ENCODE measurements at regions not wholly inside any gene's neighbourhood (a gene's known extent, or its start where the extent isn't known, plus 50 kb on each side); places are given as distances from the start of the nearest gene placed in this dataset.

DNA sequence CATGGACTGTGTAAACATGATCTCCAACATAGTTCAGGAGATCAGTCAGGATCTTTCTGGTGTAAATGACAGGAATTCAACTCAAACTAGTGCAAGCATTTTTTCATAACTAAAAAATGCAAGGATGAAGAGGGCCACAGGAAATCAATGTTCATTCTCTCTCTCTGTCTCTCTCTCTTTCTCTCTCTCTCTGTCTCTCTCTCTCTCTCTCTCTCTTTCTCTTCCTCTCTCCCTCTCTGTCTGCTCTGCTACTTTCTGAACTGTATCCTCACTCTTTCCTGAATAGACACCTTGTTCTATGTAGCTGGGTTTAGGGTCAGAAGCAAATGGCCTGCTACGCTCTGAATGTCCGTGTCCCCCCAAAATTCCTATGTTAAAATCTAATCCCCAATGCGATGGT, 240.9 kb upstream of the UBE2E2 start:
- Mint-ChIP-seq H3K4me1 (peaks cover 0 to 3% (median 0%) of the 10 kb centered on the region in 4 donors), H3K27ac (no peak overlapping the region), H3K9me3 (peaks cover 0 to 5% (median 0%) of the 10 kb centered on the region in 8 donors), H3K27me3 (no peaks in the 10 kb centered on the region), H3K36me3 (no peaks in the 10 kb centered on the region), H3K4me3 (no peak overlapping the region)
- H3K36me3 ChIP-seq (ENCODE audit: insufficient read depth, low read length), result no peaks in the 10 kb centered on the region
- no peak overlapping the region for H3K27ac ChIP-seq (ENCODE audit: low read depth, low read length)
- CTCF ChIA-PET (ENCODE audit: partially characterized antibody), result no interaction called here
- DNase-seq, result no peak
- H3K9me3 ChIP-seq (ENCODE audit: control insufficient read depth in 1 of 2, low read length in 2 of 2), result no peaks in the 10 kb centered on the region
- intact Hi-C loops (cut with micrococcal nuclease), result no loop called here
- H3K27me3 ChIP-seq (ENCODE audit: insufficient read depth, low read length), result no peaks in the 10 kb centered on the region
- no peaks in the 10 kb centered on the region for H3K4me1 ChIP-seq (ENCODE audit: insufficient read depth, low read length)
- H3K4me3 ChIP-seq (ENCODE audit: low read length in 2 of 2), result no peak overlapping the region
- POLR2A ChIA-PET (ENCODE audit: partially characterized antibody), result no interaction called here

- Mint-ChIP-seq H3K4me3 (no peak overlapping the region), H3K9me3 (peaks cover 0 to 5% (median under 1%) of the 10 kb centered on the region in 8 donors), H3K36me3 (no peaks in the 10 kb centered on the region), H3K27me3 (no peaks in the 10 kb centered on the region), H3K27ac (no peak overlapping the region), H3K4me1 (peaks cover 0 to 3% (median 0%) of the 10 kb centered on the region in 4 donors)
- ChIA-PET CTCF (ENCODE audit: partially characterized antibody) (no interaction called here), POLR2A (ENCODE audit: partially characterized antibody) (no interaction called here)
- no peak overlapping the region for H3K4me3 ChIP-seq (ENCODE audit: low read length in 2 of 2)
- no peak for DNase-seq
- H3K9me3 ChIP-seq (ENCODE audit: control insufficient read depth in 1 of 2, low read length in 2 of 2), result no peaks in the 10 kb centered on the region
- no peaks in the 10 kb centered on the region for H3K27me3 ChIP-seq (ENCODE audit: insufficient read depth, low read length)
- no peaks in the 10 kb centered on the region for H3K36me3 ChIP-seq (ENCODE audit: insufficient read depth, low read length)
- H3K27ac ChIP-seq (ENCODE audit: low read depth, low read length), result no peak overlapping the region
- H3K4me1 ChIP-seq (ENCODE audit: insufficient read depth, low read length), result no peaks in the 10 kb centered on the region
- intact Hi-C loops (cut with micrococcal nuclease), result no loop called here
These were observed 236.8 kb upstream of the UBE2E2 start for GRCh38 chr3:22966349-22966748.

DNA sequence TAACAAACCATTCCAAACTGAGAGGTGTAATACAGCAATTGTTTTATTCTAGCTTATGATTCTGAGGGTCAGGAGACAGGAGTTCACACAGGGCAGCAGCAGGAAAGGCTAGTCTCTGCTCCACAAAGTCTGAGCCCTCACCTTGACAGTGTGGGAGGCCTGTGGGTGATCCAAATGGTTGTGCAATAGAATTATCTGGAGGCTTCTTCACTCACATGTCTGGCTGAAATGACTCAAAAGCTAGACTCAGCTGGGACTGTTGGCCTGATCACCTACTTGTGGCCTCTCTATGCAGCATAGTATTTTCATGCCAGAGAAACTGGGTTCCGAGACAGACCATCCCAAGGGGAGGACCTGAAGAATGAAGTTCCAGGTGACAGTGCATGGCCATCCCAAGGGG, 233.9 kb upstream of the UBE2E2 start:
- Mint-ChIP-seq H3K9me3 (peaks cover 0 to 2% (median 2%) of the 10 kb centered on the region in 8 donors), H3K27me3 (no peaks in the 10 kb centered on the region), H3K4me3 (no peak overlapping the region), H3K27ac (no peak overlapping the region), H3K4me1 (peaks cover 0 to 3% (median 0%) of the 10 kb centered on the region in 4 donors), H3K36me3 (no peaks in the 10 kb centered on the region)
- no peak for DNase-seq
- intact Hi-C loops (cut with micrococcal nuclease), result no loop called here
- no peaks in the 10 kb centered on the region for H3K36me3 ChIP-seq (ENCODE audit: insufficient read depth, low read length)
- POLR2A ChIA-PET (ENCODE audit: partially characterized antibody), result no interaction called here
- H3K27me3 ChIP-seq (ENCODE audit: insufficient read depth, low read length), result no peaks in the 10 kb centered on the region
- CTCF ChIA-PET (ENCODE audit: partially characterized antibody), result no interaction called here
- no peaks in the 10 kb centered on the region for H3K9me3 ChIP-seq (ENCODE audit: control insufficient read depth in 1 of 2, low read length in 2 of 2)
- no peak overlapping the region for H3K4me3 ChIP-seq (ENCODE audit: low read length in 2 of 2)
- no peak overlapping the region for H3K27ac ChIP-seq (ENCODE audit: low read depth, low read length)
- no peaks in the 10 kb centered on the region for H3K4me1 ChIP-seq (ENCODE audit: insufficient read depth, low read length)

GRCh38 chr3:22971497-22971896, 231.6 kb upstream of the UBE2E2 start:
- Mint-ChIP-seq H3K4me3 (no peak overlapping the region), H3K36me3 (no peaks in the 10 kb centered on the region), H3K9me3 (peaks cover 0 to 2% (median 2%) of the 10 kb centered on the region in 8 donors), H3K4me1 (no peaks in the 10 kb centered on the region), H3K27ac (no peak overlapping the region), H3K27me3 (no peaks in the 10 kb centered on the region)
- DNase-seq, result no peak
- H3K4me3 ChIP-seq (ENCODE audit: low read length in 2 of 2), result no peak overlapping the region
- H3K27me3 ChIP-seq (ENCODE audit: insufficient read depth, low read length), result no peaks in the 10 kb centered on the region
- no peaks in the 10 kb centered on the region for H3K4me1 ChIP-seq (ENCODE audit: insufficient read depth, low read length)
- ChIA-PET POLR2A (ENCODE audit: partially characterized antibody) (interaction anchor here (0.6 kb wide), 1 partner anchor 108 kb away, joined by 5 read pairs; no protein-coding TSS in a partner anchor), CTCF (ENCODE audit: partially characterized antibody) (no interaction called here)
- H3K9me3 ChIP-seq (ENCODE audit: control insufficient read depth in 1 of 2, low read length in 2 of 2), result no peaks in the 10 kb centered on the region
- H3K36me3 ChIP-seq (ENCODE audit: insufficient read depth, low read length), result no peaks in the 10 kb centered on the region
- intact Hi-C loops (cut with micrococcal nuclease), result no loop called here
- no peak overlapping the region for H3K27ac ChIP-seq (ENCODE audit: low read depth, low read length)

GRCh38 chr3:22977042-22977441, 226.1 kb upstream of the UBE2E2 start:
- DNase-seq, result no peak
- H3K36me3 Mint-ChIP-seq, result no peaks in the 10 kb centered on the region
- H3K9me3 ChIP-seq (ENCODE audit: control insufficient read depth in 1 of 2, low read length in 2 of 2), result no peaks in the 10 kb centered on the region
- H3K4me3 Mint-ChIP-seq, result no peak overlapping the region
- no peak overlapping the region for H3K27ac Mint-ChIP-seq
- no peak overlapping the region for H3K27ac ChIP-seq (ENCODE audit: low read depth, low read length)
- CTCF ChIA-PET (ENCODE audit: partially characterized antibody), result interaction anchor here (0.6 kb wide), 1 partner anchor 1082 kb away, joined by 3 read pairs; no protein-coding TSS in a partner anchor
- H3K36me3 ChIP-seq (ENCODE audit: insufficient read depth, low read length), result no peaks in the 10 kb centered on the region
- POLR2A ChIA-PET (ENCODE audit: partially characterized antibody), result no interaction called here
- intact Hi-C loops (cut with micrococcal nuclease), result no loop called here
- no peaks in the 10 kb centered on the region for H3K4me1 ChIP-seq (ENCODE audit: insufficient read depth, low read length)
- H3K27me3 Mint-ChIP-seq, result no peaks in the 10 kb centered on the region
- no peaks in the 10 kb centered on the region for H3K27me3 ChIP-seq (ENCODE audit: insufficient read depth, low read length)
- H3K4me1 Mint-ChIP-seq, result no peaks in the 10 kb centered on the region
- H3K4me3 ChIP-seq (ENCODE audit: low read length in 2 of 2), result no peak overlapping the region
- H3K9me3 Mint-ChIP-seq, result peaks cover 0 to 4% (median 0%) of the 10 kb centered on the region in 8 donors

GRCh38 chr3:22977650-22978289, 225.4 kb upstream of the UBE2E2 start:
- Mint-ChIP-seq H3K4me3 (peak overlapping the region in 1 of 8 donors; percentile 1), H3K36me3 (no peaks in the 10 kb centered on the region), H3K27ac (no peak overlapping the region), H3K27me3 (no peaks in the 10 kb centered on the region), H3K4me1 (no peaks in the 10 kb centered on the region), H3K9me3 (peaks cover 0 to 4% (median 0%) of the 10 kb centered on the region in 8 donors)
- intact Hi-C loops (cut with micrococcal nuclease), result no loop called here
- no peak for DNase-seq
- H3K4me3 ChIP-seq (ENCODE audit: low read length in 2 of 2), result no peak overlapping the region
- CTCF ChIA-PET (ENCODE audit: partially characterized antibody), result interaction anchor here (0.6 kb wide), 1 partner anchor 1083 kb away, joined by 3 read pairs; no protein-coding TSS in a partner anchor
- H3K27ac ChIP-seq (ENCODE audit: low read depth, low read length), result no peak overlapping the region
- no peaks in the 10 kb centered on the region for H3K27me3 ChIP-seq (ENCODE audit: insufficient read depth, low read length)
- POLR2A ChIA-PET (ENCODE audit: partially characterized antibody), result no interaction called here
- no peaks in the 10 kb centered on the region for H3K4me1 ChIP-seq (ENCODE audit: insufficient read depth, low read length)
- H3K36me3 ChIP-seq (ENCODE audit: insufficient read depth, low read length), result no peaks in the 10 kb centered on the region
- H3K9me3 ChIP-seq (ENCODE audit: control insufficient read depth in 1 of 2, low read length in 2 of 2), result no peaks in the 10 kb centered on the region

- ChIA-PET CTCF (ENCODE audit: partially characterized antibody) (no interaction called here), POLR2A (ENCODE audit: partially characterized antibody) (no interaction called here)
- no peaks in the 10 kb centered on the region for H3K36me3 Mint-ChIP-seq
- no peaks in the 10 kb centered on the region for H3K27me3 Mint-ChIP-seq
- H3K9me3 ChIP-seq (ENCODE audit: control insufficient read depth in 1 of 2, low read length in 2 of 2), result no peaks in the 10 kb centered on the region
- H3K4me3 Mint-ChIP-seq, result no peak overlapping the region
- H3K4me3 ChIP-seq (ENCODE audit: low read length in 2 of 2), result no peak overlapping the region
- no peak overlapping the region for H3K27ac ChIP-seq (ENCODE audit: low read depth, low read length)
- H3K36me3 ChIP-seq (ENCODE audit: insufficient read depth, low read length), result no peaks in the 10 kb centered on the region
- no peak for DNase-seq
- H3K9me3 Mint-ChIP-seq, result peaks cover 0 to 4% (median 0%) of the 10 kb centered on the region in 8 donors
- no peaks in the 10 kb centered on the region for H3K4me1 Mint-ChIP-seq
- no peak overlapping the region for H3K27ac Mint-ChIP-seq
- H3K27me3 ChIP-seq (ENCODE audit: insufficient read depth, low read length), result no peaks in the 10 kb centered on the region
- H3K4me1 ChIP-seq (ENCODE audit: insufficient read depth, low read length), result no peaks in the 10 kb centered on the region
- intact Hi-C loops (cut with micrococcal nuclease), result no loop called here
These were observed 223.5 kb upstream of the UBE2E2 start for GRCh38 chr3:22979581-22979980.
